Caco-2 (cell line): ENCODE measurements at regions not wholly inside any gene's neighbourhood (a gene's known extent, or its start where the extent isn't known, plus 50 kb on each side); places are given as distances from the start of the nearest gene placed in this dataset.
"Not testable (repeated sequence)": the region's sequence is repeated elsewhere in the genome, so short reads cannot be mapped to it uniquely, and the experiment has no call there.

Experiments
- BruUV-seq: library from RNA; stranded (reverse); fragments of 400-500 nt; replicated peaks from 2 replicates; lab custom pipeline; 2021; lab: Mats Ljungman, UMichigan
- CTCF ChIA-PET: fragments of 300-600 bp; sonication (Branson Sonifier 250); formaldehyde crosslinking; loops from one replicate; lab custom pipeline; 2022; ENCODE audit warnings: antibody characterized with exemption; lab: Charles Lee
- POLR2A ChIA-PET: fragments of 300-600 bp; sonication (Branson Sonifier 250); formaldehyde crosslinking; loops from one replicate; lab custom pipeline; 2022; ENCODE audit warnings: antibody characterized with exemption; lab: Charles Lee
- DNase-seq, 2 experiments: peaks; one replicate each; pipeline versions ENCODE4 v3.0.0 to v3.0.0-alpha.2; 2020 to 2022
- H3K27me3 ChIP-seq: replicated peaks from 2 replicates; pipeline ENCODE4 v1.6.0; 2011; ENCODE audit warnings: low read length; ENCODE audit not compliant: control insufficient read depth, insufficient read depth
- H3K36me3 ChIP-seq: 2 replicates; pipeline ENCODE4 v1.5.1; 2011; ENCODE audit warnings: low read length; ENCODE audit not compliant: control insufficient read depth, insufficient read depth
- H3K4me1 ChIP-seq: fragments of 250-450 bp; sonication (Bioruptor Pico); 2 replicates; pipeline ENCODE4 v1.5.1; 2020; ENCODE audit warnings: mild to moderate bottlenecking
- H3K4me3 ChIP-seq: 2 replicates; pipeline ENCODE4 v1.5.1; 2011; ENCODE audit warnings: low read depth, mild to moderate bottlenecking, control low read depth, low read length
- H3K9me3 ChIP-seq: fragments of 250-450 bp; sonication (Bioruptor Pico); 2 replicates; pipeline ENCODE4 v1.5.1; 2020; ENCODE audit warnings: mild to moderate bottlenecking, moderate library complexity
- H3K27ac Mint-ChIP-seq: one replicate; pipeline ENCODE4 v1.8.0; 2022; ENCODE audit warnings: mixed read lengths; ENCODE audit not compliant: unreplicated experiment
- H3K27me3 Mint-ChIP-seq: one replicate; pipeline ENCODE4 v1.8.0; 2022; ENCODE audit warnings: mixed read lengths; ENCODE audit not compliant: insufficient read depth, unreplicated experiment
- H3K36me3 Mint-ChIP-seq: one replicate; pipeline ENCODE4 v1.8.0; 2022; ENCODE audit warnings: mild to moderate bottlenecking, mixed read lengths; ENCODE audit not compliant: insufficient read depth, unreplicated experiment
- H3K4me1 Mint-ChIP-seq: one replicate; pipeline ENCODE4 v1.8.0; 2022; ENCODE audit warnings: low read depth, mixed read lengths; ENCODE audit not compliant: unreplicated experiment
- H3K4me3 Mint-ChIP-seq: one replicate; pipeline ENCODE4 v1.8.0; 2022; ENCODE audit warnings: mild to moderate bottlenecking, moderate library complexity, mixed read lengths; ENCODE audit not compliant: unreplicated experiment
- H3K9me3 Mint-ChIP-seq: one replicate; pipeline ENCODE4 v1.8.0; 2022; ENCODE audit warnings: mixed read lengths; ENCODE audit not compliant: unreplicated experiment
- CTCF ChIP-seq, 2 experiments: fragments of 200-600 bp in 1 of 2; IDR thresholded peaks; 1 replicate in 1 of 2; 2 replicates in 1 of 2; pipeline versions ENCODE4 v1.5.1 to v1.8.0; 2011 to 2022; ENCODE audit warnings: antibody characterized with exemption in 1 of 2, control low read depth in 1 of 2, inconsistent platforms in 1 of 2, low read depth in 1 of 2, low read length in 1 of 2, mild to moderate bottlenecking in 1 of 2, moderate library complexity in 1 of 2; ENCODE audit not compliant: insufficient read depth in 1 of 2, severe bottlenecking in 1 of 2, unreplicated experiment in 1 of 2
- intact Hi-C: fragments of 100-400 bp; cut with micrococcal nuclease; formaldehyde crosslinking; loops from one replicate; pipeline ENCODE4 v1.10.0; 2022; ENCODE audit not compliant: unreplicated experiment

GRCh38 chr4:3911252-3911856 is 145.2 kb downstream of the ADRA2C start:
- no peaks in the 10 kb centered on the region for H3K36me3 ChIP-seq
- no peak overlapping the region for H3K4me3 ChIP-seq
- peaks cover 6% of the 10 kb centered on the region for H3K36me3 Mint-ChIP-seq
- ChIA-PET CTCF (no interaction called here), POLR2A (no interaction called here)
- no peaks in the 10 kb centered on the region for H3K27me3 ChIP-seq
- BruUV-seq: no TSS peak
- H3K4me1 Mint-ChIP-seq: no peaks in the 10 kb centered on the region
- intact Hi-C loops: no loop called here
- peaks cover 18% of the 10 kb centered on the region for H3K9me3 Mint-ChIP-seq
- no peak for TF ChIP-seq CTCF (IDR thresholded peaks at IDR 0.05; ENCODE audit: insufficient read depth in 1 of 2, low read depth in 1 of 2, low read length in 1 of 2, severe bottlenecking in 1 of 2, unreplicated experiment in 1 of 2)
- DNase-seq: no peak
- H3K27me3 Mint-ChIP-seq: peaks cover 7% of the 10 kb centered on the region
- H3K9me3 ChIP-seq: no peaks in the 10 kb centered on the region
- H3K4me1 ChIP-seq: no peaks in the 10 kb centered on the region
- no peak overlapping the region for H3K27ac Mint-ChIP-seq
- H3K4me3 Mint-ChIP-seq: no peak overlapping the region

GRCh38 chr4:3914511-3914910 is 148.3 kb downstream of the ADRA2C start:
- H3K9me3 Mint-ChIP-seq: peaks cover 18% of the 10 kb centered on the region
- BruUV-seq, H3K4me1 Mint-ChIP-seq, H3K36me3 ChIP-seq, POLR2A ChIA-PET, CTCF ChIA-PET, intact Hi-C loops, H3K27ac Mint-ChIP-seq, H3K27me3 Mint-ChIP-seq, H3K4me3 ChIP-seq, DNase-seq, H3K4me1 ChIP-seq, H3K4me3 Mint-ChIP-seq, H3K36me3 Mint-ChIP-seq, H3K9me3 ChIP-seq, H3K27me3 ChIP-seq: not testable (repeated sequence)

GRCh38 chr4:3919509-3919908 is 153.3 kb downstream of the ADRA2C start:
- DNase-seq, H3K27ac Mint-ChIP-seq, H3K9me3 ChIP-seq: not testable (repeated sequence)

GRCh38 chr4:3921902-3922301 is 155.7 kb downstream of the ADRA2C start:
- H3K36me3 Mint-ChIP-seq, DNase-seq, H3K4me1 ChIP-seq, H3K9me3 Mint-ChIP-seq, H3K27ac Mint-ChIP-seq, BruUV-seq, H3K4me1 Mint-ChIP-seq, intact Hi-C loops, H3K27me3 Mint-ChIP-seq, POLR2A ChIA-PET, H3K9me3 ChIP-seq, H3K4me3 ChIP-seq, H3K36me3 ChIP-seq, H3K27me3 ChIP-seq, CTCF ChIA-PET, H3K4me3 Mint-ChIP-seq: not testable (repeated sequence)

More at GRCh38 chr4:3919509-3919908, 153.3 kb downstream of the ADRA2C start:
- H3K4me1 Mint-ChIP-seq, H3K36me3 Mint-ChIP-seq, H3K36me3 ChIP-seq, H3K27me3 Mint-ChIP-seq, H3K4me3 Mint-ChIP-seq, H3K4me1 ChIP-seq, intact Hi-C loops, CTCF ChIA-PET, H3K9me3 Mint-ChIP-seq, H3K27me3 ChIP-seq, BruUV-seq, POLR2A ChIA-PET, H3K4me3 ChIP-seq: not testable (repeated sequence)

- H3K27ac Mint-ChIP-seq, intact Hi-C loops, DNase-seq, H3K27me3 Mint-ChIP-seq, CTCF ChIA-PET, H3K4me1 ChIP-seq, BruUV-seq, H3K9me3 ChIP-seq, H3K4me3 ChIP-seq, H3K4me3 Mint-ChIP-seq, H3K36me3 ChIP-seq, POLR2A ChIA-PET, H3K4me1 Mint-ChIP-seq, H3K36me3 Mint-ChIP-seq, H3K27me3 ChIP-seq, H3K9me3 Mint-ChIP-seq: not testable (repeated sequence)
These were observed 159.7 kb downstream of the ADRA2C start for GRCh38 chr4:3925841-3926240.

- CTCF ChIA-PET, H3K4me1 ChIP-seq, H3K9me3 ChIP-seq, H3K27ac Mint-ChIP-seq, POLR2A ChIA-PET, H3K4me1 Mint-ChIP-seq, intact Hi-C loops, H3K4me3 Mint-ChIP-seq, H3K27me3 ChIP-seq, H3K9me3 Mint-ChIP-seq, H3K36me3 Mint-ChIP-seq, DNase-seq, H3K4me3 ChIP-seq, BruUV-seq, H3K36me3 ChIP-seq, H3K27me3 Mint-ChIP-seq: not testable (repeated sequence)
These were observed 160.1 kb downstream of the ADRA2C start for GRCh38 chr4:3926271-3926670.
